ENCODE measurements at regions not wholly inside any gene's neighbourhood (a gene's known extent, or its start where the extent isn't known, plus 50 kb on each side); places are given as distances from the start of the nearest gene placed in this dataset.

DNA sequence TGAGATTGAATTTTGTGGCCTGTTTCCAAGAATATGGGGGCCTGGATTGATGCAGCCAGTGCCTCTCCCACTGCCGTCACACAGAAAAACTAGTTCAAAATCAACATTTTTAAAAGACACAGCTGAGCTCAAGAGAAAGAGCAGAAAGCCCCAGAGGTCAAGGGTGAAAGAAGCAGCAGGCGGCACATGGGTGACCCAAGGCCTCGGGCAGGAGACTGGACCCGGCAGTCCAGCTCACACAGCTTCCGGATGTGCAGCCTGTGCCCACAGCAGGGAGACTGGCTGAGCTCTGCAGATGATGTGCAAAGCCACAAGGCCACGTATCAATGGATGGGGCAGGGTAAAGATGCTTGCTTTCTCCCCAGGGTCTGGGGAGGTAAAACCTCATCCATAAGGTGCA, 50.4 kb upstream of the RNF32 start:
- FAIRE-seq, result no peak
- no peaks in the 10 kb centered on the region for H3K4me1 ChIP-seq

DNA sequence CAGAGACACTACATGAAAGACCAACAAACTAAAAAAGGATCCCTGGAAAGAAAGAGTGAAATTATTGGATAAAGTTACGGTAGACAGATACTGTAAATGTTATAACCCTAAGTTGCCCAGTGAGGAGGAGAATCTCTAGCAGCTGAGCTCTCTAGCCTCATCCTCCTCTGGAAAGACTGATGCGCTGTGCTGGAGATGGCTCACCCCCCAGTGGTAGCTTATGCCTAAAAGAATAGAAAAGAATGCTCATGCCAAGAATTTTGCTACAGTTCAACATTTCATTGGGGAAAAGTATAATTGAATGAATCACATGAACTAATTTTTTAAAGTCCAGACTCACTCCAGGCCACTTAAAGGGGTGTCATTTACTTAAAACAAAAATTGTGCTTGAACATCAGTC, 50.8 kb upstream of the RNF32 start:
- ATAC-seq, result no peak
- CTCF ChIA-PET, result no interaction called here
- Histone ChIP-seq H3K4me1 (no peaks in the 10 kb centered on the region), H3K27ac (no peak overlapping the region), H3K9me3 (peaks cover 14% of the 10 kb centered on the region; the same call in 1 of the 3 replicates), H3K4me2 (no peak overlapping the region), H3K4me3 (no peak overlapping the region)
- DNase-seq (ENCODE audit: low read depth in 1 of 2, low spot score in 1 of 2), result no peak
- 91% methylated on average over 2 of the region's 2 CpGs for WGBS (ENCODE audit: missing lambda C conversion rate)
- POLR2A ChIA-PET, result no interaction called here
- FAIRE-seq, result no peak
- TF ChIP-seq JUN (IDR thresholded peaks at IDR 0.05) (no peak), RAD21 (conservative IDR thresholded peaks at IDR 0.05 in 1 of 2, IDR thresholded peaks at IDR 0.05 in 1 of 2) (no peak), RFX5 (IDR thresholded peaks at IDR 0.05) (no peak), FOXS1 (CRISPR knock-in tag; IDR thresholded peaks at IDR 0.05) (no peak), CBX2 (IDR thresholded peaks at IDR 0.05; ENCODE audit: borderline replicate concordance, low read depth) (no peak), MYC (IDR thresholded peaks at IDR 0.05; ENCODE audit: borderline replicate concordance, low read length) (no peak), CHD4 (IDR thresholded peaks at IDR 0.05; ENCODE audit: borderline replicate concordance) (no peak), POLR2AphosphoS2 (conservative IDR thresholded peaks at IDR 0.05; ENCODE audit: low read length) (no peak), RARB (CRISPR knock-in tag; IDR thresholded peaks at IDR 0.05) (no peak), NFE2L2 (conservative IDR thresholded peaks at IDR 0.05; ENCODE audit: low read length) (no peak)
- TF ChIP-seq, protein P1, sequence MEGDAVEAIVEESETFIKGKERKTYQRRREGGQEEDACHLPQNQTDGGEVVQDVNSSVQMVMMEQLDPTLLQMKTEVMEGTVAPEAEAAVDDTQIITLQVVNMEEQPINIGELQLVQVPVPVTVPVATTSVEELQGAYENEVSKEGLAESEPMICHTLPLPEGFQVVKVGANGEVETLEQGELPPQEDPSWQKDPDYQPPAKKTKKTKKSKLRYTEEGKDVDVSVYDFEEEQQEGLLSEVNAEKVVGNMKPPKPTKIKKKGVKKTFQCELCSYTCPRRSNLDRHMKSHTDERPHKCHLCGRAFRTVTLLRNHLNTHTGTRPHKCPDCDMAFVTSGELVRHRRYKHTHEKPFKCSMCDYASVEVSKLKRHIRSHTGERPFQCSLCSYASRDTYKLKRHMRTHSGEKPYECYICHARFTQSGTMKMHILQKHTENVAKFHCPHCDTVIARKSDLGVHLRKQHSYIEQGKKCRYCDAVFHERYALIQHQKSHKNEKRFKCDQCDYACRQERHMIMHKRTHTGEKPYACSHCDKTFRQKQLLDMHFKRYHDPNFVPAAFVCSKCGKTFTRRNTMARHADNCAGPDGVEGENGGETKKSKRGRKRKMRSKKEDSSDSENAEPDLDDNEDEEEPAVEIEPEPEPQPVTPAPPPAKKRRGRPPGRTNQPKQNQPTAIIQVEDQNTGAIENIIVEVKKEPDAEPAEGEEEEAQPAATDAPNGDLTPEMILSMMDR (IDR thresholded peaks at IDR 0.05), result no peak
- TF ChIP-seq, protein P2, sequence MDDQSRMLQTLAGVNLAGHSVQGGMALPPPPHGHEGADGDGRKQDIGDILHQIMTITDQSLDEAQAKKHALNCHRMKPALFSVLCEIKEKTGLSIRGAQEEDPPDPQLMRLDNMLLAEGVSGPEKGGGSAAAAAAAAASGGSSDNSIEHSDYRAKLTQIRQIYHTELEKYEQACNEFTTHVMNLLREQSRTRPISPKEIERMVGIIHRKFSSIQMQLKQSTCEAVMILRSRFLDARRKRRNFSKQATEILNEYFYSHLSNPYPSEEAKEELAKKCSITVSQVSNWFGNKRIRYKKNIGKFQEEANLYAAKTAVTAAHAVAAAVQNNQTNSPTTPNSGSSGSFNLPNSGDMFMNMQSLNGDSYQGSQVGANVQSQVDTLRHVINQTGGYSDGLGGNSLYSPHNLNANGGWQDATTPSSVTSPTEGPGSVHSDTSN (IDR thresholded peaks at IDR 0.05), result no peak
- TF ChIP-seq, protein P3, sequence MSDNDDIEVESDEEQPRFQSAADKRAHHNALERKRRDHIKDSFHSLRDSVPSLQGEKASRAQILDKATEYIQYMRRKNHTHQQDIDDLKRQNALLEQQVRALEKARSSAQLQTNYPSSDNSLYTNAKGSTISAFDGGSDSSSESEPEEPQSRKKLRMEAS (IDR thresholded peaks at IDR 0.05), result no peak

More for the DNA sequence above, 50.4 kb upstream of the RNF32 start:
- POLR2A ChIA-PET, result no interaction called here
- CTCF ChIA-PET, result no interaction called here
- no peak for ATAC-seq
- Histone ChIP-seq H3K9me3 (peaks cover 12% of the 10 kb centered on the region; the same call in 1 of the 3 replicates), H3K27ac (no peak overlapping the region), H3K4me3 (no peak overlapping the region), H3K4me2 (no peak overlapping the region)
- DNase-seq (ENCODE audit: low read depth in 1 of 2, low spot score in 1 of 2), result no peak
- WGBS (ENCODE audit: missing lambda C conversion rate), result 75% methylated on average over 6 of the region's 6 CpGs
- TF ChIP-seq, protein P4, sequence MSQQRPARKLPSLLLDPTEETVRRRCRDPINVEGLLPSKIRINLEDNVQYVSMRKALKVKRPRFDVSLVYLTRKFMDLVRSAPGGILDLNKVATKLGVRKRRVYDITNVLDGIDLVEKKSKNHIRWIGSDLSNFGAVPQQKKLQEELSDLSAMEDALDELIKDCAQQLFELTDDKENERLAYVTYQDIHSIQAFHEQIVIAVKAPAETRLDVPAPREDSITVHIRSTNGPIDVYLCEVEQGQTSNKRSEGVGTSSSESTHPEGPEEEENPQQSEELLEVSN (IDR thresholded peaks at IDR 0.05; ENCODE audit: borderline replicate concordance, low read depth), result no peak
- TF ChIP-seq ZSCAN20 (CRISPR knock-in tag; IDR thresholded peaks at IDR 0.05) (no peak), KDM1A (IDR thresholded peaks at IDR 0.05; ENCODE audit: low read depth) (no peak), HDAC2 (IDR thresholded peaks at IDR 0.05) (no peak), HOXB13 (CRISPR knock-in tag; IDR thresholded peaks at IDR 0.05; ENCODE audit: low read depth) (no peak), FOSB (CRISPR knock-in tag; IDR thresholded peaks at IDR 0.05) (no peak), NPAS2 (CRISPR knock-in tag; IDR thresholded peaks at IDR 0.05; ENCODE audit: borderline replicate concordance) (no peak), EHMT2 (IDR thresholded peaks at IDR 0.05; ENCODE audit: low read depth) (no peak), BHLHE40 (IDR thresholded peaks at IDR 0.05; ENCODE audit: low read depth, low read length) (no peak), RAD21 (conservative IDR thresholded peaks at IDR 0.05 in 1 of 2, IDR thresholded peaks at IDR 0.05 in 1 of 2) (no peak), ZC3H11A (IDR thresholded peaks at IDR 0.05) (no peak), CBX2 (IDR thresholded peaks at IDR 0.05; ENCODE audit: borderline replicate concordance, low read depth) (no peak), RARB (CRISPR knock-in tag; IDR thresholded peaks at IDR 0.05) (no peak), MAFK (IDR thresholded peaks at IDR 0.05; ENCODE audit: partially characterized antibody) (no peak)
- TF ChIP-seq, protein P3 (IDR thresholded peaks at IDR 0.05), result no peak
- TF ChIP-seq, protein P5, sequence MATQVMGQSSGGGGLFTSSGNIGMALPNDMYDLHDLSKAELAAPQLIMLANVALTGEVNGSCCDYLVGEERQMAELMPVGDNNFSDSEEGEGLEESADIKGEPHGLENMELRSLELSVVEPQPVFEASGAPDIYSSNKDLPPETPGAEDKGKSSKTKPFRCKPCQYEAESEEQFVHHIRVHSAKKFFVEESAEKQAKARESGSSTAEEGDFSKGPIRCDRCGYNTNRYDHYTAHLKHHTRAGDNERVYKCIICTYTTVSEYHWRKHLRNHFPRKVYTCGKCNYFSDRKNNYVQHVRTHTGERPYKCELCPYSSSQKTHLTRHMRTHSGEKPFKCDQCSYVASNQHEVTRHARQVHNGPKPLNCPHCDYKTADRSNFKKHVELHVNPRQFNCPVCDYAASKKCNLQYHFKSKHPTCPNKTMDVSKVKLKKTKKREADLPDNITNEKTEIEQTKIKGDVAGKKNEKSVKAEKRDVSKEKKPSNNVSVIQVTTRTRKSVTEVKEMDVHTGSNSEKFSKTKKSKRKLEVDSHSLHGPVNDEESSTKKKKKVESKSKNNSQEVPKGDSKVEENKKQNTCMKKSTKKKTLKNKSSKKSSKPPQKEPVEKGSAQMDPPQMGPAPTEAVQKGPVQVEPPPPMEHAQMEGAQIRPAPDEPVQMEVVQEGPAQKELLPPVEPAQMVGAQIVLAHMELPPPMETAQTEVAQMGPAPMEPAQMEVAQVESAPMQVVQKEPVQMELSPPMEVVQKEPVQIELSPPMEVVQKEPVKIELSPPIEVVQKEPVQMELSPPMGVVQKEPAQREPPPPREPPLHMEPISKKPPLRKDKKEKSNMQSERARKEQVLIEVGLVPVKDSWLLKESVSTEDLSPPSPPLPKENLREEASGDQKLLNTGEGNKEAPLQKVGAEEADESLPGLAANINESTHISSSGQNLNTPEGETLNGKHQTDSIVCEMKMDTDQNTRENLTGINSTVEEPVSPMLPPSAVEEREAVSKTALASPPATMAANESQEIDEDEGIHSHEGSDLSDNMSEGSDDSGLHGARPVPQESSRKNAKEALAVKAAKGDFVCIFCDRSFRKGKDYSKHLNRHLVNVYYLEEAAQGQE (IDR thresholded peaks at IDR 0.05), result no peak
- TF ChIP-seq, protein P1 (IDR thresholded peaks at IDR 0.05), result no peak
- TF ChIP-seq, protein P6, sequence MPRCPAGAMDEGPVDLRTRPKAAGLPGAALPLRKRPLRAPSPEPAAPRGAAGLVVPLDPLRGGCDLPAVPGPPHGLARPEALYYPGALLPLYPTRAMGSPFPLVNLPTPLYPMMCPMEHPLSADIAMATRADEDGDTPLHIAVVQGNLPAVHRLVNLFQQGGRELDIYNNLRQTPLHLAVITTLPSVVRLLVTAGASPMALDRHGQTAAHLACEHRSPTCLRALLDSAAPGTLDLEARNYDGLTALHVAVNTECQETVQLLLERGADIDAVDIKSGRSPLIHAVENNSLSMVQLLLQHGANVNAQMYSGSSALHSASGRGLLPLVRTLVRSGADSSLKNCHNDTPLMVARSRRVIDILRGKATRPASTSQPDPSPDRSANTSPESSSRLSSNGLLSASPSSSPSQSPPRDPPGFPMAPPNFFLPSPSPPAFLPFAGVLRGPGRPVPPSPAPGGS (IDR thresholded peaks at IDR 0.05), result no peak
